HEK293 (cell line): ENCODE measurements at regions not wholly inside any gene's neighbourhood (a gene's known extent, or its start where the extent isn't known, plus 50 kb on each side); places are given as distances from the start of the nearest gene placed in this dataset.
A peak's percentile ranks its signal among the peaks of the same experiment; 100 is the strongest.

Source experiments
- AEBP2 ChIP-seq: fragments of 450-650 bp; formaldehyde crosslinking; IDR thresholded peaks from 2 replicates; pipeline ENCODE4 v1.5.1; 2016; ENCODE audit warnings: missing biosample characterization, missing genetic modification characterization, borderline replicate concordance
- BCL11B ChIP-seq: fragments of 450-650 bp; formaldehyde crosslinking; IDR thresholded peaks from 2 replicates; pipeline ENCODE4 v1.5.1; 2016; ENCODE audit warnings: low read depth, missing biosample characterization, missing genetic modification characterization
- CTCF ChIP-seq: fragments of 450-650 bp; formaldehyde crosslinking; IDR thresholded peaks from 2 replicates; pipeline ENCODE4 v1.5.1; 2016; ENCODE audit warnings: missing biosample characterization, missing genetic modification characterization
- EGR2 ChIP-seq: fragments of 450-650 bp; formaldehyde crosslinking; IDR thresholded peaks from 2 replicates; pipeline ENCODE4 v1.5.1; 2016; ENCODE audit warnings: low read depth, missing biosample characterization, missing genetic modification characterization
- FEZF1 ChIP-seq: fragments of 450-650 bp; formaldehyde crosslinking; IDR thresholded peaks from 2 replicates; pipeline ENCODE4 v1.5.1; 2016; ENCODE audit warnings: missing biosample characterization, missing genetic modification characterization
- GLI4 ChIP-seq: fragments of 450-650 bp; formaldehyde crosslinking; IDR thresholded peaks from 2 replicates; pipeline ENCODE4 v1.5.1; 2016; ENCODE audit warnings: missing biosample characterization, missing genetic modification characterization
- MYNN ChIP-seq: fragments of 450-650 bp; formaldehyde crosslinking; IDR thresholded peaks from 2 replicates; pipeline ENCODE4 v1.5.1; 2016; ENCODE audit warnings: missing biosample characterization, missing genetic modification characterization, borderline replicate concordance
- PBX3 ChIP-seq: sonication (generic); formaldehyde crosslinking; IDR thresholded peaks from 2 replicates; pipeline ENCODE4 v1.8.1; 2022; ENCODE audit warnings: mild to moderate bottlenecking, moderate library complexity, missing genetic modification reagents
- TRIM28 ChIP-seq: IDR thresholded peaks from 2 replicates; pipeline ENCODE4 v1.6.1; 2011; ENCODE audit warnings: low read length, control low read depth, borderline replicate concordance
- WT1 ChIP-seq: fragments of 450-650 bp; formaldehyde crosslinking; IDR thresholded peaks from 2 replicates; pipeline ENCODE4 v1.5.1; 2016; ENCODE audit warnings: missing biosample characterization, missing genetic modification characterization
- ZEB2 ChIP-seq: fragments of 450-650 bp; formaldehyde crosslinking; IDR thresholded peaks from 2 replicates; pipeline ENCODE4 v1.5.1; 2016; ENCODE audit warnings: missing biosample characterization, missing genetic modification characterization
- ZFHX2 ChIP-seq: fragments of 450-650 bp; formaldehyde crosslinking; conservative IDR thresholded peaks from 2 replicates; pipeline ENCODE4 v1.5.1; 2016; ENCODE audit warnings: missing biosample characterization, missing genetic modification characterization
- ZFP37 ChIP-seq: fragments of 450-650 bp; formaldehyde crosslinking; IDR thresholded peaks from 2 replicates; pipeline ENCODE4 v1.5.1; 2016; ENCODE audit warnings: missing biosample characterization, missing genetic modification characterization
- ZNF121 ChIP-seq: fragments of 450-650 bp; formaldehyde crosslinking; IDR thresholded peaks from 2 replicates; pipeline ENCODE4 v1.5.1; 2016; ENCODE audit warnings: missing biosample characterization, missing genetic modification characterization
- ZNF132 ChIP-seq: fragments of 450-650 bp; formaldehyde crosslinking; IDR thresholded peaks from 2 replicates; pipeline ENCODE4 v1.5.1; 2017; ENCODE audit warnings: missing biosample characterization, missing genetic modification characterization, borderline replicate concordance
- ZNF2 ChIP-seq: fragments of 450-650 bp; formaldehyde crosslinking; IDR thresholded peaks from 2 replicates; pipeline ENCODE4 v1.5.1; 2016; ENCODE audit warnings: missing biosample characterization, missing genetic modification characterization
- ZNF24 ChIP-seq: fragments of 450-650 bp; formaldehyde crosslinking; IDR thresholded peaks from 2 replicates; pipeline ENCODE4 v1.5.1; 2016; ENCODE audit warnings: missing biosample characterization, missing genetic modification characterization
- ZNF311 ChIP-seq: fragments of 450-650 bp; formaldehyde crosslinking; IDR thresholded peaks from 2 replicates; pipeline ENCODE4 v1.5.1; 2017; ENCODE audit warnings: missing biosample characterization, missing genetic modification characterization, borderline replicate concordance
- ZNF449 ChIP-seq: fragments of 450-650 bp; formaldehyde crosslinking; IDR thresholded peaks from 2 replicates; pipeline ENCODE4 v1.5.1; 2017; ENCODE audit warnings: missing biosample characterization, mild to moderate bottlenecking, missing genetic modification characterization, moderate library complexity
- ZNF518A ChIP-seq: fragments of 450-650 bp; formaldehyde crosslinking; conservative IDR thresholded peaks from 2 replicates; pipeline ENCODE4 v1.5.1; 2016; ENCODE audit warnings: low read depth, missing biosample characterization, missing genetic modification characterization
- ZNF629 ChIP-seq: fragments of 450-650 bp; formaldehyde crosslinking; IDR thresholded peaks from 2 replicates; pipeline ENCODE4 v1.5.1; 2017; ENCODE audit warnings: missing biosample characterization, missing genetic modification characterization
- ZNF645 ChIP-seq: fragments of 450-650 bp; formaldehyde crosslinking; IDR thresholded peaks from 2 replicates; pipeline ENCODE4; 2016; ENCODE audit warnings: missing biosample characterization, missing genetic modification characterization
- ZNF654 ChIP-seq: fragments of 450-650 bp; formaldehyde crosslinking; IDR thresholded peaks from 2 replicates; pipeline ENCODE4 v1.5.1; 2016; ENCODE audit warnings: low read depth, missing biosample characterization, missing genetic modification characterization
- ZNF791 ChIP-seq: fragments of 450-650 bp; formaldehyde crosslinking; IDR thresholded peaks from 2 replicates; pipeline ENCODE4 v1.5.1; 2016; ENCODE audit warnings: missing biosample characterization, missing genetic modification characterization
- ZSCAN5A ChIP-seq: fragments of 450-650 bp; formaldehyde crosslinking; IDR thresholded peaks from 2 replicates; pipeline ENCODE4 v1.5.1; 2016; ENCODE audit warnings: missing biosample characterization, missing genetic modification characterization

GRCh38 chr5:36743891-36744772, 132.4 kb upstream of the NIPBL start (continued):
- TF ChIP-seq ZFHX2 = no peak
- 0 out of 2 replicates have a peak, but pooled peaks have one; percentile 45 for TF ChIP-seq ZNF449 (tag by site-specific recombination)
- TF ChIP-seq ZNF24 (tag by site-specific recombination) = peak; percentile 67; the same call in 1 of the 2 replicates
- no peak for TF ChIP-seq GLI4 (tag by site-specific recombination)
- no peak for TF ChIP-seq ZFP37 (tag by site-specific recombination)
- no peak for TF ChIP-seq FEZF1 (tag by site-specific recombination)
- no peak for TF ChIP-seq ZSCAN5A (tag by site-specific recombination)
- 0 out of 2 replicates have a peak, but pooled peaks have one; percentile 19 for TF ChIP-seq ZNF518A (tag by site-specific recombination)
- no peak for TF ChIP-seq ZNF132
- TF ChIP-seq CTCF (tag by site-specific recombination) = peak; percentile 84; the same call in 1 of the 2 replicates
- no peak for TF ChIP-seq ZNF2 (tag by site-specific recombination)
- TF ChIP-seq MYNN = no peak
- TF ChIP-seq ZNF311 (tag by site-specific recombination) = no peak
- TF ChIP-seq AEBP2 (tag by site-specific recombination) = no peak
- 0 out of 2 replicates have a peak, but pooled peaks have one; percentile 6 for TF ChIP-seq PBX3 (CRISPR knock-in tag)
- TF ChIP-seq EGR2 (tag by site-specific recombination) = no peak
- TF ChIP-seq ZEB2 (tag by site-specific recombination) = peak; percentile 62; the same call in 1 of the 2 replicates
- TF ChIP-seq ZNF791 (tag by site-specific recombination) = no peak
- 0 out of 2 replicates have a peak, but pooled peaks have one; percentile 11 for TF ChIP-seq TRIM28
- TF ChIP-seq ZNF629 (tag by site-specific recombination) = peak; percentile 49
- TF ChIP-seq WT1 (tag by site-specific recombination) = peak; percentile 81
- no peak for TF ChIP-seq BCL11B (tag by site-specific recombination)
- no peak for TF ChIP-seq ZNF645 (tag by site-specific recombination)
- peak; percentile 8; the same call in 1 of the 2 replicates for TF ChIP-seq ZNF654
- TF ChIP-seq ZNF121 (tag by site-specific recombination) = no peak
